A549 (cell line): ENCODE measurements at regions not wholly inside any gene's neighbourhood (a gene's known extent, or its start where the extent isn't known, plus 50 kb on each side); places are given as distances from the start of the nearest gene placed in this dataset.

Experiments used
- ATAC-seq, 2 experiments: fragments of 200-7000 bp in 1 of 2; fragments of >200 bp in 1 of 2; cut with Nextera tagmentation in 1 of 2; cut with Tn5 transposase in 1 of 2; 3 replicates each; pipeline versions ENCODE4 v1.8.0 to v1.9.1; 2018 to 2020; ENCODE audit warnings: mild to moderate bottlenecking in 1 of 2, moderate library complexity in 1 of 2
- CTCF ChIA-PET: fragments of 300-600 bp; sonication (Branson Sonifier 250); formaldehyde crosslinking; extraction: SDS; loops from one replicate; lab custom pipeline; 2021; ENCODE audit warnings: antibody characterized with exemption, inconsistent platforms; lab: Yijun Ruan, JAX
- POLR2A ChIA-PET: fragments of 350-600 bp; formaldehyde crosslinking; extraction: SDS; loops from one replicate; lab custom pipeline; 2021; ENCODE audit warnings: antibody characterized with exemption, inconsistent platforms; lab: Yijun Ruan, JAX
- DNase-seq, 2 experiments: peaks; one replicate each; pipeline versions ENCODE4 v3.0.0 to v3.0.0-alpha.2; 2011 to 2016; ENCODE audit warnings: low read depth in 1 of 2, low spot score in 1 of 2
- FAIRE-seq: peaks from 2 replicates; lab custom pipeline; 2011; peaks lifted over from hg19 to GRCh38; lab: Jason Lieb, UNC
- H3K27ac ChIP-seq, 2 experiments: fragments of >200 bp; sonication (Bioruptor Twin); formaldehyde crosslinking; 3 replicates each; pipeline ENCODE4 v1.5.1; 2016 to 2017
- H3K4me1 ChIP-seq: fragments of >200 bp; sonication (Bioruptor Twin); formaldehyde crosslinking; 3 replicates; pipeline ENCODE4 v1.6.1; 2016
- H3K4me2 ChIP-seq: fragments of >200 bp; sonication (Bioruptor Twin); formaldehyde crosslinking; 3 replicates; pipeline ENCODE4 v1.6.1; 2016
- H3K4me3 ChIP-seq: fragments of >200 bp; sonication (Bioruptor Twin); formaldehyde crosslinking; 3 replicates; pipeline ENCODE4 v1.5.1; 2016
- H3K9me3 ChIP-seq: fragments of >200 bp; sonication (Bioruptor Twin); formaldehyde crosslinking; 3 replicates; pipeline ENCODE4 v1.6.1; 2016
- BHLHE40 ChIP-seq: IDR thresholded peaks from 2 replicates; pipeline ENCODE4 v1.6.1; 2012; ENCODE audit warnings: low read depth, low read length, inconsistent platforms
- CBX2 ChIP-seq: fragments of 200-600 bp; sonication (generic); IDR thresholded peaks from 2 replicates; pipeline ENCODE4 v1.6.1; 2016; ENCODE audit warnings: low read depth, mild to moderate bottlenecking, borderline replicate concordance
- CBX8 ChIP-seq: fragments of 200-600 bp; sonication (generic); IDR thresholded peaks from 2 replicates; pipeline ENCODE4 v1.6.1; 2016
- CEBPB ChIP-seq, 2 experiments: fragments of >200 bp in 1 of 2; sonication (Bioruptor Twin) in 1 of 2; formaldehyde crosslinking in 1 of 2; IDR thresholded peaks; 2 replicates each; pipeline ENCODE4 v1.6.1; 2012 to 2016
- CHD4 ChIP-seq: fragments of 200-600 bp; sonication (generic); IDR thresholded peaks from 2 replicates; pipeline ENCODE4 v1.6.1; 2016; ENCODE audit warnings: antibody characterized with exemption, mild to moderate bottlenecking, borderline replicate concordance
- EHF ChIP-seq: fragments of 250-450 bp; sonication (Bioruptor Pico); IDR thresholded peaks from 2 replicates; pipeline ENCODE4 v1.5.0; 2020; ENCODE audit warnings: mild to moderate bottlenecking
- EHMT2 ChIP-seq: fragments of 200-600 bp; sonication (generic); IDR thresholded peaks from 2 replicates; pipeline ENCODE4 v1.6.1; 2016; ENCODE audit warnings: antibody characterized with exemption, low read depth, mild to moderate bottlenecking, moderate library complexity
- EP300 ChIP-seq, 2 experiments: fragments of >200 bp; sonication (Bioruptor Twin); formaldehyde crosslinking; IDR thresholded peaks; 2 replicates in 1 of 2; 3 replicates in 1 of 2; pipeline ENCODE4 v1.6.1; 2016 to 2017
- ESRRA ChIP-seq: fragments of 150-350 bp; IDR thresholded peaks from 2 replicates; pipeline ENCODE4 v1.6.1; 2014; ENCODE audit warnings: mild to moderate bottlenecking, low read length, borderline replicate concordance
- FOSB ChIP-seq: fragments of 250-450 bp; sonication (Bioruptor Pico); IDR thresholded peaks from 2 replicates; pipeline ENCODE4 v1.5.0; 2020; ENCODE audit warnings: mild to moderate bottlenecking, moderate library complexity
- GATA3 ChIP-seq: IDR thresholded peaks from 2 replicates; pipeline ENCODE4 v1.6.1; 2012; ENCODE audit warnings: borderline replicate concordance
- HDAC2 ChIP-seq: fragments of 200-600 bp; sonication (generic); IDR thresholded peaks from 2 replicates; pipeline ENCODE4 v1.6.1; 2016
- HEYL ChIP-seq: fragments of 250-450 bp; sonication (Bioruptor Pico); IDR thresholded peaks from 2 replicates; pipeline ENCODE4 v1.8.0; 2021; ENCODE audit warnings: mild to moderate bottlenecking, moderate library complexity
- HOXB13 ChIP-seq: fragments of 250-450 bp; sonication (Bioruptor Pico); IDR thresholded peaks from 2 replicates; pipeline ENCODE4 v1.5.0; 2020; ENCODE audit warnings: low read depth, mild to moderate bottlenecking, moderate library complexity
- JUN ChIP-seq, 2 experiments: fragments of >200 bp; sonication (Bioruptor Twin); formaldehyde crosslinking; IDR thresholded peaks; 2 replicates in 1 of 2; 3 replicates in 1 of 2; pipeline ENCODE4 v1.6.1; 2016 to 2017
- JUNB ChIP-seq: fragments of >200 bp; sonication (Bioruptor Twin); formaldehyde crosslinking; IDR thresholded peaks from 2 replicates; pipeline ENCODE4 v1.6.1; 2016
- MAFK ChIP-seq: fragments of 450-650 bp; IDR thresholded peaks from 2 replicates; pipeline ENCODE4 v1.6.1; 2014; ENCODE audit not compliant: partially characterized antibody
- NPAS2 ChIP-seq: fragments of 250-450 bp; sonication (Bioruptor Pico); IDR thresholded peaks from 2 replicates; pipeline ENCODE4 v1.8.0; 2022; ENCODE audit warnings: mild to moderate bottlenecking, moderate library complexity, borderline replicate concordance
- PHF8 ChIP-seq: fragments of 200-600 bp; sonication (generic); IDR thresholded peaks from 2 replicates; pipeline ENCODE4 v1.6.1; 2016; ENCODE audit warnings: low read depth, mild to moderate bottlenecking, antibody characterized with exemption, moderate library complexity, borderline replicate concordance
- RCOR1 ChIP-seq: fragments of 150-350 bp; IDR thresholded peaks from 2 replicates; pipeline ENCODE4 v1.6.1; 2014; ENCODE audit warnings: antibody characterized with exemption, low read length, low read depth
- RNF2 ChIP-seq: fragments of 200-600 bp; sonication (generic); IDR thresholded peaks from 2 replicates; pipeline ENCODE4 v1.6.1; 2016; ENCODE audit warnings: low read depth, mild to moderate bottlenecking, antibody characterized with exemption, moderate library complexity, borderline replicate concordance
- SREBF2 ChIP-seq: fragments of 450-650 bp; IDR thresholded peaks from 2 replicates; pipeline ENCODE4 v1.6.1; 2014; ENCODE audit warnings: mild to moderate bottlenecking, moderate library complexity
- ZC3H11A ChIP-seq: fragments of 450-650 bp; IDR thresholded peaks from 2 replicates; pipeline ENCODE4 v1.6.1; 2014; ENCODE audit warnings: antibody characterized with exemption, mild to moderate bottlenecking
- ZNF302 ChIP-seq: fragments of 250-450 bp; sonication (Bioruptor Pico); IDR thresholded peaks from 2 replicates; pipeline ENCODE4 v1.9.0; 2021; ENCODE audit warnings: inconsistent platforms, mild to moderate bottlenecking, moderate library complexity
- ZSCAN20 ChIP-seq: fragments of 250-450 bp; sonication (Bioruptor Pico); IDR thresholded peaks from 2 replicates; pipeline ENCODE4 v1.8.0; 2022; ENCODE audit warnings: mild to moderate bottlenecking, moderate library complexity
- WGBS: methylation state at CpG from one replicate; pipeline ENCODE4 v1.1.6; 2017; ENCODE audit errors: missing lambda C conversion rate; 5-methylcytosine and 5-hydroxymethylcytosine counted together
- TF ChIP-seq, protein P1 (sequence below): fragments of 450-650 bp; IDR thresholded peaks from 2 replicates; pipeline ENCODE4 v1.6.1; 2014; ENCODE audit warnings: antibody characterized with exemption
- TF ChIP-seq, protein P2 (sequence below): fragments of >200 bp; sonication (Bioruptor Twin); formaldehyde crosslinking; IDR thresholded peaks from 3 replicates; pipeline ENCODE4 v1.5.1; 2016
- TF ChIP-seq, protein P3 (sequence below): fragments of 250-450 bp; sonication (Bioruptor Pico); IDR thresholded peaks from 2 replicates; pipeline ENCODE4 v1.5.0; 2021; ENCODE audit warnings: mild to moderate bottlenecking, moderate library complexity, borderline replicate concordance
- TF ChIP-seq, protein P4 (sequence below): fragments of >200 bp; sonication (Bioruptor Twin); formaldehyde crosslinking; IDR thresholded peaks from 3 replicates; pipeline ENCODE4 v1.6.1; 2016
- TF ChIP-seq, protein P5 (sequence below): IDR thresholded peaks from 2 replicates; pipeline ENCODE4 v1.6.1; 2012; ENCODE audit warnings: low read depth, borderline replicate concordance
- TF ChIP-seq, protein P6 (sequence below): fragments of 200-600 bp; sonication (generic); IDR thresholded peaks from 2 replicates; pipeline ENCODE4 v1.6.1; 2016; ENCODE audit warnings: antibody characterized with exemption, mild to moderate bottlenecking, moderate library complexity

DNA sequence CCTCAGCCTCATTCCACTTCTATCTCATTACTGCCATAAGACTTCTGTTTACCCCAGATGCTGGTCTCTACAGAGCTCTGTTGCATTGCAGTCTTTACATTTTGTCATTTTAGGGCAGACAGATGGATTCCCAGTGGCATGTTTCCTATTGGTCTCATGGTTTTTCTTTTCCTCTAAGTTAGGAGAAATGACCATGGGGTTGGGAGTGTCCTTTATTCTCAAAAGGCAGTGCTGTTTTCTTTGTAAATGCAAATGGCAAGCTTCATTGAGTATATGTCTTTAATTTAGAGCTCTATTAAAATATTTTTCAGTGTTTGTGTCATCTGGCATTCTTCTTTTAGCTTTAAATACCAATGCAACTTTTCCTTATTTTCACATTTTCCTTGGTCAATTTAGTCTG lies 57.0 kb downstream of the MSTN start:
- H3K27ac ChIP-seq = no peak overlapping the region
- FAIRE-seq = no peak
- H3K4me3 ChIP-seq = no peak overlapping the region
- TF ChIP-seq JUNB (no peak), EP300 (IDR thresholded peaks at IDR 0.05) (no peak), ESRRA (no peak), HEYL (no peak), ZC3H11A (no peak), ZSCAN20 (CRISPR knock-in tag) (no peak), PHF8 (no peak), GATA3 (no peak), FOSB (CRISPR knock-in tag) (no peak), CBX8 (no peak), HOXB13 (CRISPR knock-in tag) (no peak), SREBF2 (no peak), JUN (IDR thresholded peaks at IDR 0.05) (no peak), CEBPB (IDR thresholded peaks at IDR 0.05) (no peak), RCOR1 (no peak), CHD4 (no peak)
- TF ChIP-seq, protein P1, sequence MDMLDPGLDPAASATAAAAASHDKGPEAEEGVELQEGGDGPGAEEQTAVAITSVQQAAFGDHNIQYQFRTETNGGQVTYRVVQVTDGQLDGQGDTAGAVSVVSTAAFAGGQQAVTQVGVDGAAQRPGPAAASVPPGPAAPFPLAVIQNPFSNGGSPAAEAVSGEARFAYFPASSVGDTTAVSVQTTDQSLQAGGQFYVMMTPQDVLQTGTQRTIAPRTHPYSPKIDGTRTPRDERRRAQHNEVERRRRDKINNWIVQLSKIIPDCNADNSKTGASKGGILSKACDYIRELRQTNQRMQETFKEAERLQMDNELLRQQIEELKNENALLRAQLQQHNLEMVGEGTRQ = no peak
- TF ChIP-seq, protein P2, sequence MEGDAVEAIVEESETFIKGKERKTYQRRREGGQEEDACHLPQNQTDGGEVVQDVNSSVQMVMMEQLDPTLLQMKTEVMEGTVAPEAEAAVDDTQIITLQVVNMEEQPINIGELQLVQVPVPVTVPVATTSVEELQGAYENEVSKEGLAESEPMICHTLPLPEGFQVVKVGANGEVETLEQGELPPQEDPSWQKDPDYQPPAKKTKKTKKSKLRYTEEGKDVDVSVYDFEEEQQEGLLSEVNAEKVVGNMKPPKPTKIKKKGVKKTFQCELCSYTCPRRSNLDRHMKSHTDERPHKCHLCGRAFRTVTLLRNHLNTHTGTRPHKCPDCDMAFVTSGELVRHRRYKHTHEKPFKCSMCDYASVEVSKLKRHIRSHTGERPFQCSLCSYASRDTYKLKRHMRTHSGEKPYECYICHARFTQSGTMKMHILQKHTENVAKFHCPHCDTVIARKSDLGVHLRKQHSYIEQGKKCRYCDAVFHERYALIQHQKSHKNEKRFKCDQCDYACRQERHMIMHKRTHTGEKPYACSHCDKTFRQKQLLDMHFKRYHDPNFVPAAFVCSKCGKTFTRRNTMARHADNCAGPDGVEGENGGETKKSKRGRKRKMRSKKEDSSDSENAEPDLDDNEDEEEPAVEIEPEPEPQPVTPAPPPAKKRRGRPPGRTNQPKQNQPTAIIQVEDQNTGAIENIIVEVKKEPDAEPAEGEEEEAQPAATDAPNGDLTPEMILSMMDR = no peak
- TF ChIP-seq, protein P3, sequence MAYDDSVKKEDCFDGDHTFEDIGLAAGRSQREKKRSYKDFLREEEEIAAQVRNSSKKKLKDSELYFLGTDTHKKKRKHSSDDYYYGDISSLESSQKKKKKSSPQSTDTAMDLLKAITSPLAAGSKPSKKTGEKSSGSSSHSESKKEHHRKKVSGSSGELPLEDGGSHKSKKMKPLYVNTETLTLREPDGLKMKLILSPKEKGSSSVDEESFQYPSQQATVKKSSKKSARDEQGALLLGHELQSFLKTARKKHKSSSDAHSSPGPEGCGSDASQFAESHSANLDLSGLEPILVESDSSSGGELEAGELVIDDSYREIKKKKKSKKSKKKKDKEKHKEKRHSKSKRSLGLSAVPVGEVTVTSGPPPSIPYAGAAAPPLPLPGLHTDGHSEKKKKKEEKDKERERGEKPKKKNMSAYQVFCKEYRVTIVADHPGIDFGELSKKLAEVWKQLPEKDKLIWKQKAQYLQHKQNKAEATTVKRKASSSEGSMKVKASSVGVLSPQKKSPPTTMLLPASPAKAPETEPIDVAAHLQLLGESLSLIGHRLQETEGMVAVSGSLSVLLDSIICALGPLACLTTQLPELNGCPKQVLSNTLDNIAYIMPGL = no peak
- no peak for DNase-seq
- ChIA-PET POLR2A (no interaction called here), CTCF (interaction anchor here (1.1 to 1.7 kb wide), 5 partner anchors 10 to 254 kb away, joined by 3 to 5 read pairs (median 3); no protein-coding TSS in a partner anchor)
- no peak for ATAC-seq
- H3K9me3 ChIP-seq = no peaks in the 10 kb centered on the region
- no peaks in the 10 kb centered on the region for H3K4me1 ChIP-seq
- no peak overlapping the region for H3K4me2 ChIP-seq

DNA sequence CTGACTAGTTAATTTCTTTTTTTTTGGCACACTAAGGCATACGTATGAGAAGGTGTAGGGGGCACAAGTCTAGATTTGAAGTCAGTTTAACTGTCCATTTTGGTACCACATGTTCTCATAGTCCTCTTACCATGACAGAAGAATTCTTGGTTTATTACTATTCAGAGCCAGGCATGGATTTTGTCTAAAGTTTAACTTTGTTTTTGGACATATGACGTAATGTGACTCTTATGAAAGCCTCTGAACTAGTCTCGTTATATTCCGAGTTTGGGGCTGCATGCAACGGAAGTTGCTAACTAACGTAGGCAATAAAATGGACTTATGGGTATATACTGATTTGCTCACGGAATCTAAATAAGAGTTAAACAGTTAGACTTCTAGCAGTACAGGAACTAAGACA lies 62.9 kb downstream of the MSTN start:
- CTCF ChIA-PET = no interaction called here
- Histone ChIP-seq H3K4me3 (no peak overlapping the region), H3K4me2 (no peak overlapping the region)
- no peak for FAIRE-seq
- TF ChIP-seq ZNF302 (CRISPR knock-in tag) (no peak), EHMT2 (no peak), RNF2 (no peak), EHF (CRISPR knock-in tag) (no peak), FOSB (CRISPR knock-in tag) (no peak), CEBPB (IDR thresholded peaks at IDR 0.05) (no peak), MAFK (no peak), EP300 (IDR thresholded peaks at IDR 0.05) (no peak), BHLHE40 (no peak), RCOR1 (no peak), NPAS2 (CRISPR knock-in tag) (no peak), CBX2 (no peak), HDAC2 (no peak)
- TF ChIP-seq, protein P4, sequence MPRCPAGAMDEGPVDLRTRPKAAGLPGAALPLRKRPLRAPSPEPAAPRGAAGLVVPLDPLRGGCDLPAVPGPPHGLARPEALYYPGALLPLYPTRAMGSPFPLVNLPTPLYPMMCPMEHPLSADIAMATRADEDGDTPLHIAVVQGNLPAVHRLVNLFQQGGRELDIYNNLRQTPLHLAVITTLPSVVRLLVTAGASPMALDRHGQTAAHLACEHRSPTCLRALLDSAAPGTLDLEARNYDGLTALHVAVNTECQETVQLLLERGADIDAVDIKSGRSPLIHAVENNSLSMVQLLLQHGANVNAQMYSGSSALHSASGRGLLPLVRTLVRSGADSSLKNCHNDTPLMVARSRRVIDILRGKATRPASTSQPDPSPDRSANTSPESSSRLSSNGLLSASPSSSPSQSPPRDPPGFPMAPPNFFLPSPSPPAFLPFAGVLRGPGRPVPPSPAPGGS = no peak
- TF ChIP-seq, protein P5, sequence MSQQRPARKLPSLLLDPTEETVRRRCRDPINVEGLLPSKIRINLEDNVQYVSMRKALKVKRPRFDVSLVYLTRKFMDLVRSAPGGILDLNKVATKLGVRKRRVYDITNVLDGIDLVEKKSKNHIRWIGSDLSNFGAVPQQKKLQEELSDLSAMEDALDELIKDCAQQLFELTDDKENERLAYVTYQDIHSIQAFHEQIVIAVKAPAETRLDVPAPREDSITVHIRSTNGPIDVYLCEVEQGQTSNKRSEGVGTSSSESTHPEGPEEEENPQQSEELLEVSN = no peak
- TF ChIP-seq, protein P6, sequence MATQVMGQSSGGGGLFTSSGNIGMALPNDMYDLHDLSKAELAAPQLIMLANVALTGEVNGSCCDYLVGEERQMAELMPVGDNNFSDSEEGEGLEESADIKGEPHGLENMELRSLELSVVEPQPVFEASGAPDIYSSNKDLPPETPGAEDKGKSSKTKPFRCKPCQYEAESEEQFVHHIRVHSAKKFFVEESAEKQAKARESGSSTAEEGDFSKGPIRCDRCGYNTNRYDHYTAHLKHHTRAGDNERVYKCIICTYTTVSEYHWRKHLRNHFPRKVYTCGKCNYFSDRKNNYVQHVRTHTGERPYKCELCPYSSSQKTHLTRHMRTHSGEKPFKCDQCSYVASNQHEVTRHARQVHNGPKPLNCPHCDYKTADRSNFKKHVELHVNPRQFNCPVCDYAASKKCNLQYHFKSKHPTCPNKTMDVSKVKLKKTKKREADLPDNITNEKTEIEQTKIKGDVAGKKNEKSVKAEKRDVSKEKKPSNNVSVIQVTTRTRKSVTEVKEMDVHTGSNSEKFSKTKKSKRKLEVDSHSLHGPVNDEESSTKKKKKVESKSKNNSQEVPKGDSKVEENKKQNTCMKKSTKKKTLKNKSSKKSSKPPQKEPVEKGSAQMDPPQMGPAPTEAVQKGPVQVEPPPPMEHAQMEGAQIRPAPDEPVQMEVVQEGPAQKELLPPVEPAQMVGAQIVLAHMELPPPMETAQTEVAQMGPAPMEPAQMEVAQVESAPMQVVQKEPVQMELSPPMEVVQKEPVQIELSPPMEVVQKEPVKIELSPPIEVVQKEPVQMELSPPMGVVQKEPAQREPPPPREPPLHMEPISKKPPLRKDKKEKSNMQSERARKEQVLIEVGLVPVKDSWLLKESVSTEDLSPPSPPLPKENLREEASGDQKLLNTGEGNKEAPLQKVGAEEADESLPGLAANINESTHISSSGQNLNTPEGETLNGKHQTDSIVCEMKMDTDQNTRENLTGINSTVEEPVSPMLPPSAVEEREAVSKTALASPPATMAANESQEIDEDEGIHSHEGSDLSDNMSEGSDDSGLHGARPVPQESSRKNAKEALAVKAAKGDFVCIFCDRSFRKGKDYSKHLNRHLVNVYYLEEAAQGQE = no peak
- TF ChIP-seq, all 56 proteins: peak for 0
- no peak overlapping the region for H3K27ac ChIP-seq
- H3K9me3 ChIP-seq = peaks cover 16% of the 10 kb centered on the region; the same call in 2 of the 3 replicates
- 79% methylated on average over 7 of the region's 7 CpGs for WGBS
- POLR2A ChIA-PET = no interaction called here
- DNase-seq = no peak
- no peak for ATAC-seq
- no peaks in the 10 kb centered on the region for H3K4me1 ChIP-seq
